Retina (tissue), 1 donor: ENCODE measurements at regions not wholly inside any gene's neighbourhood (a gene's known extent, or its start where the extent isn't known, plus 50 kb on each side); places are given as distances from the start of the nearest gene placed in this dataset.
"Not testable (repeated sequence)": the region's sequence is repeated elsewhere in the genome, so short reads cannot be mapped to it uniquely, and the experiment has no call there.

Source experiments
- DNase-seq: peaks from one replicate; pipeline ENCODE4 v3.0.0-alpha.2; 2016

DNA sequence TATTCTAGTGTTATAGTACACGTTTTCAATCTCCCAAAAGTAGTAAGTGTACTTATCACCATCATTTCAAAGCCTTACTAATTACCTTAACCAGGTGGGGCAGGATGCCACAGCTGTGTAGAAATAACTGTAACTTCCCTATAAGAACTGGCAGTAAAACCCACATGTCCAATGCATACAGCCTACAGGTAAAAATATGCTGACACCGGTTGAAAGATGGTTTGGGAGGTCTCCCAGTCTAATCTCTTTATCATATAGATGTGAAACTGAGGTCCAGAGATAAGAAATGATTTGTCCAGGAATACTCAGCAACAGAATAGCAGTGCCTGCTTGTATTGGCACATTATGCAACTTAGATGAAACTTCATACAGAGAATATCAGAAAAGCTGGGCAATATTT is 322.9 kb downstream of the BCL11A start:
- DNase-seq: no peak

DNA sequence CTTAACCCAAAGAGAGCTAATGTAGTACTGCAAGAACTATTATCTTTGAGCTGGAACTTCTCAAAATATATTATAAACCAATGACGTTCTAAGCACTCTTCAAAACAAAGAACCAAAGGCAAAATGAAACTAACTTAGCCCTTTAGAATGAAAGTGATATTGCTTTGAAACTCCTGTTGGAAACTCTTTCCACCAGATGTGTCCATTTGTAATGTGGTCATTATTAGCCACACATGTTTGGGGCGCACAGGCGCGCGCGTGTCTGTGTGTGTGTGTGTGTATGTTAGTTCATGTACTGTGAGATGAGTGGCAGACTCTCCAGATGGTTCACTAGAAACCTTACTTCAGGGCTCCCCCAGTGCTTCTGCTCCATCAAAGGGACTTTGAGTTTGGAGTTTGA is 323.4 kb downstream of the BCL11A start:
- no peak for DNase-seq

DNA sequence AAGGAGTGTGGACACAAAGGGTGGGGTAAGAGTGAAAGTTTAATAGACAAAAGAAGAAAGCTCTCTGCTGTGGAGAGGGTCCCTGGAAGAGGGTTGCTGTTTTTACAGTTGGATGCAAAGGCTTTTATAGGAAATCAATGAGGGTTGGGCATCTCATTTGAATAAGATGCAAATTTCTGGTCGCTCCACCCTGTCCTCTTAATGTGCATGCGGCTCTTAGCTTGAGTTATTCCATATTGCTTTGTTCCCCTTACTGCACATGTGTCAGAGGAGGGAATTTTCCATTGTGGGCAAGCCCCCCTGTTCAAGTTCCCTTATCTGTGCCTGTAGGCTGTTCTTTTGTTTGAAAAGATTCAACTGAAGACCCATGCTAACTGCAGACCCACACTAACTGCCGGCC is 326.5 kb downstream of the BCL11A start:
- no peak for DNase-seq

DNA sequence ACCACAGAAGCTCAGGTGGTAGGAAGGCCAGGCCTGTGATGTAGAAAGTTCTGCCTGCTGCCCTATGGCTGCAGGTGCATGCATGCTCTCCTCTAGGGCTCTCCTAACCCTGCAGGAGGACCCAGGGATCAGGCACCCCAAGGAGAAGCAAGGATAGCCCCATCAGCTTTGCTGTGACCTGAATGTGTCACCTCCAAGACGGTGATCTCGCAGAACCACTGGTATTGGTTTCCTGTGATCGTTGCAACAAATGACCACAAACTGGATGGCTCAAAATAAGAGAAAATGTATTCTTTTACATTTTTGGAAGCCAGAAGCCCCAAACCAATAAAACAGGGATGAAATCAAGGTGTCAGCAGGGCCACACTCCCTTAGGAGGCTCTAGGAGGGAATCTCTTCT is 327.3 kb downstream of the BCL11A start:
- no peak for DNase-seq

DNA sequence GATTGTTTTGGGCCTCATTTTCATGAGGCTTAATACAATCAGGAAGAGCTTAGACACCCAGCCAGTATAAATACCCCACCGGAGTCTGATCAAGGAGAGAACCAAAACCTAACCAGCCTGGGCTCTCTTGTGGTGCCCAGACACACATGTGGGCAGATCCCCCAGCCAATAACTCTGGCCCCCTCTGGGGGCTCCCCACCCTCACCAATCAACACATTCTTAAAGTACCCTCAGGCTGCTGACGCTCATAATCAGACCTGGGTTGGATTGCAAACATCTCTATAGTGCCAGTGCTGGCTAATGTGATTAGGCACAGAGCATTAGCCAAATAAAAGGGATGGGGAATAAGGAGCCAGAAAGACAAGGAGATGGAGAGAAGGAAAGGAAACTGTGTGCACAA is 329.6 kb downstream of the BCL11A start:
- DNase-seq: no peak

DNA sequence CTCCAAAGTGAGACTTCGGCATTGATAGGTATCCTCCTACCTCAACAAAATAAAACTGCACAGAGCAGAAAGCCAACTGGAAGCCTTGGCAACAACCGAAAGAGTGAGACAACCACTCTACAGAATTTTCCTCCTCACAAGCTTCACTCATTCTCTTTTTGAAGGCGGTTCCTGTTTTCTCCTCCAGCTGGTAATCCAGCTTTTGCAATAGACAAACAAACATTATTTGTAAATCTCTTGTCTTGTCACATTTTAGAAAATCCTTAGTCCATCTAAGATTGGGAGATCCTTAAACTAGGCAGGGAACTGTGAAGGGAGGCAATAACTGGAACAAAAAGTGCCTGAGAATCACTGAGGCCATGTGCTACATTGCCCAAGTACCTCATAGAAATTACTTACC is 332.4 kb downstream of the BCL11A start:
- DNase-seq: no peak

DNA sequence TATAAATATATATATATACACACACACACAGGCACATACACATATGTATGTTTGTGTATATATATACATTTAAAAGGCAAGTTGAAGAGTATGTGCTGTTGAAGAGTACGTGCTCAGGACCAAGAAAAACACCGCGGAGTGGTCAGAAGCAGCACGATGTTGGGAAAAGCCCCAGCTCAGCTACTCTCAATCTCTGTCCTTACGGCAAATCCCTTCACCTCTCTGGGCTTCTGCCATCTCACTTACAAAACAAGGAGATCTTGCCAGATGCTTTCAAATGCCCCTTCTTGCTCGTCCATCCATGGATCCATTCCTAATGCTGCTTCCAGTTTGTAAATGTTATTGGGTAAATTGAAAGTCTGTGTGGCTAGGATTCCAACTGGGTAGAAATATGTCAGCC is 333.9 kb downstream of the BCL11A start:
- no peak for DNase-seq

DNA sequence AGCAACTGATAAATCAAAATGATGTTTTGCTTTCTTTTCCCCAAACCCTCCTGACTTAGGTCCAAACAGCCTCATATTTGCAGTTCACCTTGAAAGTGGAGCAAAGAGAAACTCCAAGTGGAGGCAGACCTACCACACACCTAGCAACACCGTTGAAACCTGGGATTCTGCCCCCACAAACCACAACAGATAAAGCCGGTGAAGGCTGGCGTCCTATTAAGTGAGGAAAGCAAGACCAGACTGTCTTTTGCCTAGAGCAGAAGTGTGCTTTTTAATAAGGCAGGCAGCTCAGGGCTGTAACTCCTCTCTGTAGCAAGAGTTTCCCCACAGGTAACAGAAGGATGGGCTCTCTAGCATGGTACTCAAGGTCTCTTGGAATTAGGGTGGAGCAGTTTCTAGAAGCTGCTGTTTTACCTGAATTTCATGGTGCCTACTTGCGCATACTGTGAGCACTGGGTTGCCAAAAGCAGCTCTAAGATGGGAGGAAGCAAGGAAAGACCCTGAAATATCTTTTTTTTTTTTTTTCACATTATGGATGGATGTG is 336.9 kb downstream of the BCL11A start:
- peak; percentile 20 for DNase-seq

DNA sequence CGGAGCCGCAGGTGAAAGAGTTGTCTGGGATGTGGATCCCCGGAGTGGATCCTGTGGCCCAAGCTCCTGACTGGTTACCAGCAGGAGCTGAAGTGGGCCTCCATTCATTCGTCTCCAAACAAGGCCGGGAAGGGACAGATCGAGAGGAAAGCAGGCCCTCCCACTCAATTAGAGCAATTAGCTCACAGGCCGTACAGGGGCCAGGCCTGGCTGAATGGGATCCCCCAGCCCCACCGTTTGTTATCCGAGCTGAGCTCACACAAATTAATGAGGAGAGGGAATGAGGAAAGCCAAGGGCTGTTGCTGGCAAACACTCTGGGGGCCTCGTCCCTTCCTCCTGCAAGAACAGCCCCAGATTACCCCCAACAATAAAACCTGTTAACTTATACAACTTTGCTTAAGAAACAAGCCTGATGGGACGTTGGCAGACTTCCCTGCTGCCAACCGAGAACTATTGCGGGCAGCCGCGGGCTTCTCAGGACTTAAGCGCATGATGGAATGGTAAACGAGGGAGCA is 338.0 kb downstream of the BCL11A start:
- DNase-seq: peak; percentile 85

DNA sequence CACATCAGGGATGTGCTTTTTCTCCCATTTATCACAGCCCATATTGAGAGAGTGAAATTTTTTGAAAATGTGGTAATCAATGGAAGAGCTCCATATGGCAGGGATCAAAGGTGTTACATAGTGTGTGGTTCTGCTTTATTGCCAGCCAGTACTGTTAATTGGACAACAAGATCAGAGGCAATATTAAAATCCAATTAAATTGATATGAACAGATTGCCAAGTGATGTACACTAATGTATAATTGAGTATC is 338.9 kb downstream of the BCL11A start:
- no peak for DNase-seq

DNA sequence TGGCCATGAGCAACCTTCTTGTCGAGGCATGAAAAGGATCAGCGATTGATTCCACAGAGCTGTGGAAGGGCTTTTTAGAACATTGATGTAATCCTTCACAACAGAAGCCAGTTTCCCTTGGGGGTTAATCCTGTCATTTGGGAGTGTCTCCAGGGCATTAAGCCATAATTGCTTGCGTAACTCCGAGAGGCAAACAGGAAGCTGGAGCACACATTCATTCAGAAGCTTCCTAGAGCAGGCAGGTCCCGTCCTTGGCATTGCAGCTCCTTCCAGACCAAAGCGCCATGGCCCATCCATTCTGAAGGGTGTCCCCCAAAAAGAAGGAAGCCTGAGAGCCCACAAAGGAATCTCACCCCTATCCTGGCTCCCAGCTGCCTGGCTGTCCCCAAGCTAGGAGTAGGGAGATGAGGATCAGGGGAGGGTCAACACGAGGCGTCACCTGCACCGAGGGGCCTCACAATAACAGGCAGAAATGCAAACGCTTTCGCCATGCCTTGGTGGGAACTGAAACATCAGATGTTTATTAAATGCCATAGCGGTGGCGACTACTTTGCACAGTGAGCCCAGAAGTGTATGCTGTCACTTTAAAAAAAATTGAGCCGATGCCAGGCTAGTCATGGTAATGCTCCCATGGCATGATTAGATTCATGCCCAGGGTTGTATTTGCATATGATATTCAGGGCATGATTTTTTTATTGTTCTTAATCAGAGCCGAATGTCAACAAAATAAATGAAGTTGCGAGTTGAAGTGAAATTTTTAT is 339.4 kb downstream of the BCL11A start:
- DNase-seq: peak; percentile 34

DNA sequence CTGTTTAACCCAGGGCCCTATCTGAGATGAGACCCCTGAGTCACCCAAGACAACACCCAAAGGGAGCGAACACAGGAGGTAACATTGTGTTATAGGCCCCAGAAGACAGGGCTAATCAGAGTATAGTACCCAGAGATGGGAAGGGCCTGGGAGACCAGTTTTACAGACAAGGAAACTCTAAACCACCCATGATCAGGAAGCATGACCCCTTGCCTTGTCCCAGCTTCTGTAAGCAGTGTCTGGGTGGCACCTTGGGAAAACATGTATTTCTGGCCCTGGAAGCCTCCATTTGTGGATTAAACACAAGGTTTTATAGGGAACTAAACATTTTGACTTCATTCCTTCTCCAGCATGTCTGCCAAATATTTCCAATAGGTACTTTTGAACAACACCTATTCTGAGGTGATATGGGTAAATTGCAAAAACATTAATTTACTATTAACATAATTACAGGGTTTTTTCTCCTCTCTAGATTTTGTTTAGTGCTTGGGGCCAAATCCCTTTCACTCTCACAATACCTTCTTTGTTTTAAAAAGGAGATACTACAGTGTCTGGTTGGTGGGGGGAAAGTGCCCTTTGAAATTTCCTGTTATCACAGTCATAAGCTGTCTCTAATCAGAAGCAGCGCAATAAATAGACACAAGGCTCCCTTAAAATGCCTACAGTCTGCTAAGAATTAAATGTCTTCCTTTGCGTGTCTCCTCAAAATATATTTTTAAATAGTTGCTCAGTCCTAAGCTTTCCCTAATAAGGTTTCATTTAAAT is 341.1 kb downstream of the BCL11A start:
- no peak for DNase-seq

DNA sequence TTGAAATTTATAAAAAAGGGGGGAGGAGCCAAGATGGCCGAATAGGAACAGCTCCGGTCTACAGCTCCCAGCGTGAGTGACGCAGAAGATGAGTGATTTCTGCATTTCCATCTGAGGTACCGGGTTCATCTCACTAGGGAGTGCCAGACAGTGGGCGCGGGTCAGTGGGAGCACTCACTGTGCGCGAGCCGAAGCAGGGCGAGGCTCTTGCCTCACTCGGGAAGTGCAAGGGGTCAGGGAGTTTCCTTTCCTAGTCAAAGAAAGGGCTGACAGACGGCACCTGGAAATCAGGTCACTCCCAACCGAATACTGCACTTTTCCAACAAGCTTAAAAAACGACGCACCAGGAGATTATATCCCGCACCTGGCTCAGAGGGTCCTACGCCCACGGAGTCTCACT is 364.4 kb downstream of the BCL11A start:
- DNase-seq: not testable (repeated sequence)

DNA sequence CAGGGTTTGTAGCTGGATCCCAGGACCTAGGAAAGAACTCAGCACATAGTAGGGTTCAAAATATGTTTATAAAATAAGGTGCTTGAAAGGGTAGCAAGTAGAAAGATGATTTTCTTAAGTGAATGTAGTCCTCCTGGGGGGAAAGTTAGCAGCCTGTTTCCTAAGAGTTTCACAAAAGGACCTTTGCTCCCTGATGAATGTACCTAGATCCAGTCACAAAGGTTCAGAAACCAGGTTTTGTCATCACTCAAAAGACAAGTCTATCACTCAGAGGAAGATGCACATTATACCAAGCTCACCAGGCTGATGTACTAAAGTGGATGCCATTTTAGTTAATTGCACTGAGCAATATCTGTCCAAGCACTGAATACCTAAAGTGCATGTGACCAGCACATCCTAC is 378.2 kb downstream of the BCL11A start:
- DNase-seq: no peak

DNA sequence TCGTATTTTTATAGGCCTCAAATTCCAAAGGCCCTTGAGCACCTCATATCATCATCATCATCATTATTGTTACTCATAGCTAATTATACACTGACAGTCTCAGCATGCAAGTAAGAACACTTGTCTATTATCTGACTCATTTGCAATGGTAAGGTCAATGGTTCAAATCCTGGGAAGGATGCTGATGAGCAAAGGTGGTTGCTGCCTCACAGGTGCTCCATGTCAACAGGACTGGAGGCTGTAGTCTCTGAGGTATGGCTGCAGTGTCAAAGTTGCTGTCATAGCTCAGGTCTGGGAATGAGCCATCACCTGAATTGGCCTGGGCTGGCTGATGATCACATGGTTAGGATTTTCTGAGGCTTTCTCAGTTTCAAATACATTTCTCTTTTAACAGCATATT is 379.3 kb downstream of the BCL11A start:
- DNase-seq: no peak

DNA sequence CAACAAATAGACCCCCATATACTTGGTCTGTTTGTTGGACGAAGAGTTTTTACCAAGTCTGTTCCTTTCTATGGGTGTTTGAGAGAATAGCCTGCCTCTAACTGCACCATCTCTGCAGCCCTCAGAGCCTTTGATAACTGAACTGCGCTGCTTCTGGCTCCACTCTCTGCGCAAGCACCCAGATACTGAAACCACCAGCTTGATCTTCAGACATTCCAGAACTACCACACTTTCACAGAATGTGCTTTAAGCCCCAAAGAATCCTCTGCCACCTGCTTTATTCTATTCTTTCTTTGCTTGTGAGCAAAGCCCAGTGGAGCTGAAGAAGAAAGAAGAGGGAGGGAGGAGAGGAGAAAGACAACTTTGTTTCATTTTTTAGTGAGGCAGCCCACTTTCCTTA is 380.7 kb downstream of the BCL11A start:
- no peak for DNase-seq

DNA sequence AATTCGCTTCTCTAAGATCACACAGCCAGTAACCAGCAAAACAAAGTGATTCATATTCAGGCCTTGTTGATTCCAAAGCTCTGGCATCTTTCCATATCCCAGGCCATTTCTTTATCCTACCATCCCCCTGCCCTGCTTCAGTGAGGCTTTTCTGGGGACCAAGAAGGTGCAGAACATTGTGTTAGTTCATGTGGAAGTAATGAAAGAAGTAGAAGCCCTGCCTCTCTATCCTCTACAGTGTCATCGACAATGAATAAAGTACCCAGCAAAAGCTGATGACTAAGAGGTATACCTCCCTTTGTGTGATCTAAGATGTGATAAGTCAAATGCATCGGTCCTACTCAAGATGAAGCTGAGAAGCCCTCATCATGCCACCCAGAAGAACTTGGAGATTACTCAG is 383.2 kb downstream of the BCL11A start:
- no peak for DNase-seq

DNA sequence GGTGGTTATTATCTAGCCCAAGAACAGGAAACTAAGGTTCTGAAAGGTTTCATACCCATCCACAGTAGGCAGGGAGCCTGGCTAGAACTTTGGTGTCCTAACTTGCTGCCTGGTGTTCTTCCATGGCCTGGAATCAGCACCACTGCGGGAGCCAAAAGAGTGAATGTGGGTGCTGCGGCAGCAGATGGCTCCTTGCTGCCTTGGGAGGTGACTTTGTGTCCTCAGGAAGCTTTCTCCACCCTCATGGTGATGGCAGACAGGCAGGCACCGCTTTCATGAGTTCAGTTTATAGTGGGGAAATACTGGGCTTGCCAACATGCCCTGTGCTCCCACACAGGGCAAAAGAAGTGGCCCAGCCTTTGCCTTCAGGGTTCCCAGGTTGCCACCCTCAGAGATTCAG is 385.2 kb downstream of the BCL11A start:
- DNase-seq: no peak

DNA sequence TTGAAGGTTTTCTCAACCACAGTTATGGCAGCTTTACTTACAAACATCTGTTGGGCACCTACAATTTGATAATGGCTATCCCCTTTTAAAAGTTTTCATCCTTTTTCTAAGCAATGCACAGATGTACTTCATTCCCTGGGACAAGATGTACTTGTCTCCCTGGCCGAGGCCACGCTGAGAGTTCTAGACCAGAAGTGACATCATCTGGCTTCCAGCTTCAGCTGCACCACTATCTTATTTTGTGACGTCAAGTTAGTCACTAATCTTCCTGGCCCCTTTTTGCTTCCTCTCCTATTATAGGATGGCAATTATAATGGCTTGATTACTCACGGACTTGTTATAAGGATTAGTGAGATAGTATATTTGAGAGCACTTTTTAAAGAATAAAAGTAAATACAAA is 386.4 kb downstream of the BCL11A start:
- DNase-seq: no peak

DNA sequence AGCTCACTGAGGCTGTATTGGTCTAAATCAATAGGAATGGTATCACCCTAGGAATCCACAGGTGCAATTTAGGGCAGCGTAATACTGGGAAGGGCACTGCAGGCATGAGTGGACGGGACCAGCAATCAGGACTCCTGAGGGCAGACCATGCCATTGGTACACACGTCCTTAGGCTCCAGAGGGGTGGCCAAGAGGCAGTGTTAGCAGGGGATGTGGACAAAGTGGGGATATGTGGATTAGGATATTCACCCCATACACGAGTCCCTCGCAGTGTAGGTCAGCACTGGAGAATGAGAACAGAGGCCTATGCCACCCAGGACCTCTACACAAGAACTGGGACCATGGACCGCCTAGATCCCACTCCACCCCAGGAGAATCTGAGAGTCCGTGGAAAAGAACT is 389.8 kb downstream of the BCL11A start:
- no peak for DNase-seq

DNA sequence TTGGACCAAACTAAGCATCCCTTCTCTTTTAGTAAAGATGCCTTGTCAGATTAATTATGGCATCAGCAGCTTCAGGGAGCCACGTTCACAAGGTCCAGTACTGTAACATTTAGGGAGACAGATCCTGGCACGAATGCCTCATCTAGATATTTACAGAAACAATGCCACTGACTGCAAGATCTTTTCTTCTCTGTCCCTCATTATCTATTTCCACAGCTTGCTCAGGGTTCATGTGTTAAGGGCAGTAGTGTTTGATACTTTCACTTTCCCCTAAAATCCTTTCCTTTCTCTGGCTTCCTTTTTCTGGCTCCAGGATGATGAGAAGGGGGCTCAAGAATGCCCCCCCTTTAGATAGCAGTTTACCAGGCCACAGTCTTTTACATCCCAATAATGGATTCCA is 393.9 kb downstream of the BCL11A start:
- DNase-seq: no peak

DNA sequence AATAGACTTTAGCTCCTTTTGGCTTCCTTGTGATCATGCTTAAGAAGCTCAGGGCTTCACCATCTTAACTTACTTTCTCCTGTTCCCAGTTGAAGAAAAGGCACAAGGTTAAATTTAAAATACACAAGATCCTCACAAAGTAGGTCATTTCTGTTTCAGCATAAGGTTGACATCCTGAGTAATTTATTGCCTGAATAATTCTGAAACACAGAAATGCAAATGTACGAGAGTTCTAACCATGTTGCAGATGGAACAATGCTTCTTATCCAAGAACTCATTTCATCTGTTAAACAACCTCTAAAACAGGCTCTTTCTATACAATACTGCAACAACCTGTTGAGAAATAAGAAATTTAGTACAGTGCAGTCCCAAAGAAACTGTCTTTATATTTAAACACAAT is 395.2 kb downstream of the BCL11A start:
- no peak for DNase-seq

DNA sequence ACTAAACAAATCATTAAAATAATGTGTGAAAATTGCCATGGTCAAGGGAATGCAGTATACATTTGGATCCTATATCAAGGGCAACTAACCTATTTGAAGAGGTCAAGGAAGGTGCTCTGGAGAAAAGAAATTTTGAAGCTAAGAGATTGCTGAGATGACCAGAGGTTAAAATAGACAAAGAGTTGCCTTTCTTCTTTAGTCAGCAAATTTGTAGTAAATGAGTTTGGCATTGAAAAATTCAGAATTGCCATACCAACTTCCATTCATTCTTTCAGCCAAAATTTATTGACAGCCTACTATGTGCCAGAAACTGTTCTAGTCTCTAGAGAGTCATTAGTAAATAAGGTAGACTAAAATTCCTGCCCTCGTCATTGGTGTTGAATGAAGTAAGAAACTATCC is 396.2 kb downstream of the BCL11A start:
- DNase-seq: no peak

DNA sequence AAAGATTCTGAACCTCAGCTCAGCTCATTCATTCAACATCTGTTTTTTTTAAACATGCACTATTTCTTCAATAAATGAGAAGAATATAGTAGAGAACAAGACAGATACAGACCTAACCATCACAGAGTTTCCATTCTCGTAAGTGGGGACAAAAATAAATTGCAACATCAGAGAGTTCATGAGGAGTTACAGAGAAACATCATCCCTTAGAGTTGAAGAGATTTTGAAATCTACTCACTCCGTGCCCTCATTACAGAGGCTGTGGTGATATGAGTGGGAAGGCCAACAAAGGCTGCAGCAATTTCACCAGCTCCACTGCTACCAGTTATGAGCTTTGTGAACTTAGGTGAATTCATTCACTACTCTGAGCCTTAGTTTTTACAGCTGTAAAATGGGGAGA is 399.3 kb downstream of the BCL11A start:
- no peak for DNase-seq
